Skin epidermis (tissue), 12 donors: ENCODE measurements at regions not wholly inside any gene's neighbourhood (a gene's known extent, or its start where the extent isn't known, plus 50 kb on each side); places are given as distances from the start of the nearest gene placed in this dataset.
"Not testable (repeated sequence)": the region's sequence is repeated elsewhere in the genome, so short reads cannot be mapped to it uniquely, and the experiment has no call there.

Experiments used
- H3K27ac ChIP-seq, 21 experiments: fragments of 200-600 bp; sonication (generic) in 11 of 21; one replicate each; pipeline ENCODE4 v1.5.0; 2020; ENCODE audit warnings: mild to moderate bottlenecking in 3 of 21, inconsistent platforms in 2 of 21, moderate library complexity in 2 of 21
- H3K4me3 ChIP-seq, 7 experiments: fragments of 200-600 bp; sonication (generic) in 2 of 7; one replicate each; pipeline ENCODE4 v1.5.0; 2020; ENCODE audit warnings: inconsistent platforms in 2 of 7, mild to moderate bottlenecking in 2 of 7, moderate library complexity in 1 of 7

GRCh38 chr4:24219209-24219608, 329.4 kb upstream of the PPARGC1A start:
- H3K4me3 ChIP-seq = no peak overlapping the region
- no peak overlapping the region for H3K27ac ChIP-seq

GRCh38 chr4:24218566-24218965, 328.7 kb upstream of the PPARGC1A start:
- Histone ChIP-seq H3K27ac (no peak overlapping the region), H3K4me3 (no peak overlapping the region)

GRCh38 chr4:24214796-24215195, 324.9 kb upstream of the PPARGC1A start:
- no peak overlapping the region for H3K27ac ChIP-seq
- H3K4me3 ChIP-seq = no peak overlapping the region

- Histone ChIP-seq H3K27ac (no peak overlapping the region), H3K4me3 (no peak overlapping the region)
Measured at GRCh38 chr4:24213961-24214360, 324.1 kb upstream of the PPARGC1A start.

- no peak overlapping the region for H3K27ac ChIP-seq
- H3K4me3 ChIP-seq = no peak overlapping the region
Measured at GRCh38 chr4:24212642-24213041, 322.8 kb upstream of the PPARGC1A start.

GRCh38 chr4:24211856-24212255, 322.0 kb upstream of the PPARGC1A start:
- Histone ChIP-seq H3K27ac (no peak overlapping the region), H3K4me3 (no peak overlapping the region)

GRCh38 chr4:24210332-24210902, 320.6 kb upstream of the PPARGC1A start:
- Histone ChIP-seq H3K27ac (peak overlapping the region in 10 of 21 experiments; percentile 5 to 66 (median 15)), H3K4me3 (no peak overlapping the region)

GRCh38 chr4:24209906-24210305, 320.1 kb upstream of the PPARGC1A start:
- Histone ChIP-seq H3K4me3 (no peak overlapping the region), H3K27ac (peak overlapping the region in 2 of 21 experiments; percentile 3 to 55)

- Histone ChIP-seq H3K4me3 (no peak overlapping the region), H3K27ac (peak overlapping the region in 1 of 21 experiments; percentile 3)
Measured at GRCh38 chr4:24209131-24209530, 319.3 kb upstream of the PPARGC1A start.

- H3K4me3 ChIP-seq = no peak overlapping the region
Measured at GRCh38 chr4:24208691-24209090, 318.8 kb upstream of the PPARGC1A start.

GRCh38 chr4:24204708-24205107, 314.9 kb upstream of the PPARGC1A start:
- H3K27ac ChIP-seq, H3K4me3 ChIP-seq: not testable (repeated sequence)

More at GRCh38 chr4:24208691-24209090, 318.8 kb upstream of the PPARGC1A start:
- no peak overlapping the region for H3K27ac ChIP-seq

GRCh38 chr4:24203926-24204325, 314.1 kb upstream of the PPARGC1A start:
- H3K27ac ChIP-seq = no peak overlapping the region
- no peak overlapping the region for H3K4me3 ChIP-seq

- no peak overlapping the region for H3K27ac ChIP-seq
- H3K4me3 ChIP-seq = no peak overlapping the region
Measured at GRCh38 chr4:24202579-24202978, 312.7 kb upstream of the PPARGC1A start.

GRCh38 chr4:24197955-24198354, 308.1 kb upstream of the PPARGC1A start:
- no peak overlapping the region for H3K4me3 ChIP-seq
- no peak overlapping the region for H3K27ac ChIP-seq

GRCh38 chr4:24196785-24197184, 306.9 kb upstream of the PPARGC1A start:
- H3K4me3 ChIP-seq = no peak overlapping the region
- no peak overlapping the region for H3K27ac ChIP-seq

GRCh38 chr4:24195991-24196736, 306.3 kb upstream of the PPARGC1A start:
- Histone ChIP-seq H3K27ac (no peak overlapping the region), H3K4me3 (no peak overlapping the region)

- no peak overlapping the region for H3K4me3 ChIP-seq
Measured at GRCh38 chr4:24192018-24192641, 302.3 kb upstream of the PPARGC1A start.

GRCh38 chr4:24190761-24191695, 301.2 kb upstream of the PPARGC1A start:
- Histone ChIP-seq H3K27ac (no peak overlapping the region), H3K4me3 (no peak overlapping the region)

More at GRCh38 chr4:24192018-24192641, 302.3 kb upstream of the PPARGC1A start:
- H3K27ac ChIP-seq = no peak overlapping the region

- Histone ChIP-seq H3K4me3 (no peak overlapping the region), H3K27ac (no peak overlapping the region)
Measured at GRCh38 chr4:24188459-24188858, 298.6 kb upstream of the PPARGC1A start.

- Histone ChIP-seq H3K27ac (no peak overlapping the region), H3K4me3 (no peak overlapping the region)
Measured at GRCh38 chr4:24186466-24186865, 296.6 kb upstream of the PPARGC1A start.
